ENCODE measurements at regions not wholly inside any gene's neighbourhood (a gene's known extent, or its start where the extent isn't known, plus 50 kb on each side); places are given as distances from the start of the nearest gene placed in this dataset.

DNA sequence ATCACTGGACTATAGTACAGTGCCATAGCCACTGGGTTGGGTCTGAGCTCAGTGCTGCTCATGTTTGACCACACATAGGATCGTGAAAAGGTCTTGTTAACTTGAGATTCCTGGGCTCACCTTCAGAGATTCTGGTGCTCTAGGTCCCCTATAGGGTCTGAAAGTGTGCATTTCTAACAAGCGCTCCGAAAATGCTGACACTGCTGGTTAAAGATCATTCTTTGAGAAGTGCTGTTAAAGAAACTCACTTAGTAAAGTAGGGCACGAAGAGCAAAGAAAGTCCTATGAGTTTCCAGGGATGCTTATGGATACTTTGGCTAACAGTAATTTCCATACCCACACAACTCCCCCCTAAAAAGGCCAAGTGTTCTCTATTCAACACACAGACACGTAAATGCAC, 108.1 kb upstream of the PAX6 start:
- Histone ChIP-seq H3K27me3 (replicated peaks in 1 of 4; ENCODE audit: control insufficient read depth in 3 of 4, extremely low read depth in 1 of 4, insufficient read depth in 3 of 4, low read length in 3 of 4) (no peaks in the 10 kb centered on the region), H2BK5ac (ENCODE audit: low read depth, low read length) (no peak overlapping the region), H3K18ac (ENCODE audit: extremely low read depth, low read length) (no peak overlapping the region), H2BK120ac (replicated peaks; ENCODE audit: low read depth, low read length) (no peak overlapping the region), H2BK20ac (ENCODE audit: low read length) (no peak overlapping the region), H3K4me2 (ENCODE audit: insufficient read depth in 1 of 2, low read depth in 2 of 2, low read length in 2 of 2) (no peak overlapping the region), H4K5ac (ENCODE audit: insufficient read length, low read depth, low read length) (no peak overlapping the region), H4K91ac (replicated peaks; ENCODE audit: insufficient read length, low read length) (no peak overlapping the region), H4K8ac (ENCODE audit: extremely low read depth, insufficient read depth, low read length) (no peak overlapping the region), H3K36me3 (ENCODE audit: control insufficient read depth in 2 of 4, insufficient read depth in 4 of 4, low read length in 3 of 4) (no peaks in the 10 kb centered on the region), H3K4ac (replicated peaks; ENCODE audit: insufficient read length, low read depth, low read length) (no peak overlapping the region), H3K4me1 (replicated peaks in 1 of 4; ENCODE audit: control insufficient read depth in 3 of 4, insufficient read depth in 4 of 4, low read length in 3 of 4) (no peaks in the 10 kb centered on the region), H2AFZ (ENCODE audit: low read length) (no peak overlapping the region), H2AK5ac (ENCODE audit: low read depth, low read length) (no peak overlapping the region), H3K56ac (replicated peaks; ENCODE audit: insufficient read length, low read depth, low read length) (no peak overlapping the region), H3K27ac (ENCODE audit: low read depth, low read length) (no peak overlapping the region), H2BK12ac (ENCODE audit: low read depth, low read length) (no peak overlapping the region), H3K9me3 (ENCODE audit: insufficient read depth in 2 of 2, low read depth in 1 of 2, low read length in 1 of 2) (no peaks in the 10 kb centered on the region), H3K79me1 (ENCODE audit: low read depth, low read length) (no peaks in the 10 kb centered on the region), H3K79me2 (ENCODE audit: control insufficient read depth in 1 of 2, insufficient read depth in 2 of 2, low read length in 2 of 2) (no peaks in the 10 kb centered on the region), H3K4me3 (ENCODE audit: extremely low read depth in 1 of 4, insufficient read depth in 2 of 4, low read depth in 3 of 4, low read length in 4 of 4) (no peak overlapping the region), H2BK15ac (ENCODE audit: low read length) (no peak overlapping the region), H3K14ac (ENCODE audit: insufficient read length) (no peak overlapping the region), H3K23ac (ENCODE audit: insufficient read length) (no peak overlapping the region), H4K20me1 (replicated peaks in 1 of 2; ENCODE audit: control insufficient read depth in 1 of 2, insufficient read depth in 2 of 2, low read length in 2 of 2) (no peaks in the 10 kb centered on the region), H3K23me2 (ENCODE audit: low read depth, low read length) (no peaks in the 10 kb centered on the region), H3K9ac (replicated peaks in 1 of 4; ENCODE audit: extremely low read depth in 1 of 4, low read depth in 3 of 4, low read length in 3 of 4) (no peak overlapping the region)
- ChIA-PET CTCF (ENCODE audit: partially characterized antibody) (interaction anchor here (1.9 kb wide), 1 partner anchor 39 kb away, joined by 5 read pairs; no protein-coding TSS in a partner anchor), POLR2A (ENCODE audit: partially characterized antibody) (no interaction called here)
- no peak for DNase-seq (ENCODE audit: low read depth in 1 of 2, low spot score in 2 of 2)
- WGBS, 2 experiments (ENCODE audit: extremely low coverage in 1 of 2, insufficient coverage in 1 of 2, insufficient read length in 1 of 2, insufficient replicate concordance in 2 of 2, low coverage in 1 of 2, low lambda C conversion rate in 2 of 2, missing lambda C conversion rate in 1 of 2) = 82% methylated on average over 5 of the region's 5 CpGs; no CpG with 5 or more reads in 1 of the 2 experiments
- no peak for FAIRE-seq
- TF ChIP-seq MAFK (IDR thresholded peaks at IDR 0.05; ENCODE audit: low read depth, low read length) (no peak), GTF2F1 (IDR thresholded peaks at IDR 0.05; ENCODE audit: borderline replicate concordance, low read depth, low read length) (no peak), TAF1 (IDR thresholded peaks at IDR 0.05; ENCODE audit: low read depth, low read length) (no peak), EGR1 (IDR thresholded peaks at IDR 0.05; ENCODE audit: borderline replicate concordance, low read depth, low read length) (no peak), PHF8 (conservative IDR thresholded peaks at IDR 0.05; ENCODE audit: low read depth, low read length) (no peak), SP4 (IDR thresholded peaks at IDR 0.05; ENCODE audit: low read length) (no peak), NANOG (IDR thresholded peaks at IDR 0.05; ENCODE audit: insufficient read depth, low read depth, low read length, poor library complexity, severe bottlenecking) (no peak), RBBP5 (IDR thresholded peaks at IDR 0.05; ENCODE audit: borderline replicate concordance, low read depth, low read length) (no peak), ZNF274 (IDR thresholded peaks at IDR 0.05; ENCODE audit: borderline replicate concordance, extremely low read depth, low read length) (no peak), RFX5 (IDR thresholded peaks at IDR 0.05; ENCODE audit: borderline replicate concordance, low read depth, low read length) (no peak), POLR2A (IDR thresholded peaks at IDR 0.05; ENCODE audit: control extremely low read depth in 1 of 2, low read depth in 2 of 2, low read length in 2 of 2) (no peak)
- TF ChIP-seq, protein P1, sequence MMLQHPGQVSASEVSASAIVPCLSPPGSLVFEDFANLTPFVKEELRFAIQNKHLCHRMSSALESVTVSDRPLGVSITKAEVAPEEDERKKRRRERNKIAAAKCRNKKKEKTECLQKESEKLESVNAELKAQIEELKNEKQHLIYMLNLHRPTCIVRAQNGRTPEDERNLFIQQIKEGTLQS (IDR thresholded peaks at IDR 0.05; ENCODE audit: insufficient read depth, low read depth, low read length) = no peak
- TF ChIP-seq, protein P2, sequence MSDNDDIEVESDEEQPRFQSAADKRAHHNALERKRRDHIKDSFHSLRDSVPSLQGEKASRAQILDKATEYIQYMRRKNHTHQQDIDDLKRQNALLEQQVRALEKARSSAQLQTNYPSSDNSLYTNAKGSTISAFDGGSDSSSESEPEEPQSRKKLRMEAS (IDR thresholded peaks at IDR 0.05) = no peak

Data from H1 (cell line).